ENCODE measurements at regions not wholly inside any gene's neighbourhood (a gene's known extent, or its start where the extent isn't known, plus 50 kb on each side); places are given as distances from the start of the nearest gene placed in this dataset.

- TF ChIP-seq CTCF (IDR thresholded peaks at IDR 0.05; ENCODE audit: low read depth, low read length): no peak
- H3K4me3 ChIP-seq (ENCODE audit: low read depth, low read length): no peak overlapping the region
Measured at GRCh38 chr14:82501554-82501953, 967.9 kb upstream of the SEL1L start.

DNA sequence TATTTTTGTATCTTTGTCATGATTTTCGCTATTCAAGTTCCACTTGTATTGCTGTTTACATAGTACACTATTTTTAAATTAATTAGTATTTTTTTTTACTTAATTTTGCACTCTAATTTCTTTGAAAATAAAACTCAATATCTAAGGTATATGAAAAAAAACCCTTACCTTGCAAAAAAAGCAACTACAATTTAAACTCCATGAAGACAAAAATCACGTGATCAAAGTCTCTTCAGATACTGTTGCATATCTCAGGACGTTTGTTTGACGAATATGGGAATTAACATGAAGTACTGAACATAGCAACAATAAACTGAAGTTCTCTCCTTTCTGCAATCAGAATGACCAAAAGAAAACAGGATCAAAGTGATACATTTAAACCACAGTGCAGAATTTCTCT, 968.4 kb upstream of the SEL1L start:
- no peak overlapping the region for H3K4me3 ChIP-seq (ENCODE audit: low read depth, low read length)
- TF ChIP-seq CTCF (IDR thresholded peaks at IDR 0.05; ENCODE audit: low read depth, low read length): no peak

GRCh38 chr14:82504894-82505293, 971.2 kb upstream of the SEL1L start:
- H3K4me3 ChIP-seq (ENCODE audit: low read depth, low read length): no peak overlapping the region
- TF ChIP-seq CTCF (IDR thresholded peaks at IDR 0.05; ENCODE audit: low read depth, low read length): no peak

DNA sequence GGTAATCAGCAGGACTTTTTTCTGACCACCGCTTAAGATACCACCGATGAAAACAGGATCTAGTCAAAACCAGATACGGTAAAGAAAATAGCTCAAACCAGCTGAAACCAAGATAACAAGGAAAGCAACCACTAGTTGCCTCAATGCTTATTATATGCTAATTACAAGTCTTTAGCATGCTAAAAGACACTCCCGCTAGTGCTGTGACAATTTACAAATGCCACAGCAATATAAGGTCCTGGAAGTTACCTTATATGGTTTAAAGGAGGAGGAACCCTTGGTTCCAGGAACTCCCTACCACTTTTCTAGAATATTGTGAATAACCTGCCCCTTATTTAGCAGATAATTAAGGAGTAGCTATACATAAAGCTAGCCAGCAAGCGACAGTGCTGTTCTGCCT, 976.4 kb upstream of the SEL1L start:
- TF ChIP-seq CTCF (IDR thresholded peaks at IDR 0.05; ENCODE audit: low read depth, low read length): no peak

DNA sequence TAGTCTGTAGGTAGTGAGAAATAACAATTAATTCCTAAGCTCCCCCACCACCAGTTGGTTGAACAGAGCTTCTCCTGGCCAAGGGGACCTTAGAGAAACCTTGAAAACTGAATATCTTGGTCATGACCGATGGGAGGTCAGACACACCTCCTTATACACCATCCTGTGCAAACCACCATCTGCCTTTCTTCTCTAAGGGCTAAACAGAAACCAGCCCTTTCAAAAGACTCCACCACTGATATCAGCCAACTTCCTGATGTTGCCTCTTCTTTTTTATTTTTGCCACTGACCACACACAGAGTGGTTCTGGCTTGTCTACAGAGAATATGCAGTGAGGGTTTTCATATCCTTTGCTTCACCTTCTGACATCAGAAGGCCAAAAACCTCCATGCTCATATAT, 977.7 kb upstream of the SEL1L start:
- TF ChIP-seq CTCF (IDR thresholded peaks at IDR 0.05; ENCODE audit: low read depth, low read length): no peak
- no peak overlapping the region for H3K4me3 ChIP-seq (ENCODE audit: low read depth, low read length)

More for the DNA sequence above, 976.4 kb upstream of the SEL1L start:
- no peak overlapping the region for H3K4me3 ChIP-seq (ENCODE audit: low read depth, low read length)

DNA sequence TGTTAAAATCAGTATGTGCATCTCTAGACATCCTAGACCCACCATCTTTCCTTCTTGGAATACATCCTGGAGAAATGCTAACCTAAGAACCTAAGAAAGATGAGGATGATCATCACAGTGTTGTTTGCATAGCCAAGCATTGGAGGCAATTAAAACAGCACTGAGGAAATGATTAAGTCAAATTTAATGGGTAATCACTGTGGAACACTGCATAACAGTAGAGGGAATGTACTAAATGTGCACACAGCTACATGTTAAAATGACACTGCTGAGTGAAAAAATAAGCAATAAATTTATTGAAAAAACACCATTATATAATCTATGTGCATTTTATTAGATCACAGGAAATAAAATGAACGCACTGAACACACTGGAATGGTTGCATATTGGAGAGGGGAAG, 987.1 kb upstream of the SEL1L start:
- TF ChIP-seq CTCF (IDR thresholded peaks at IDR 0.05; ENCODE audit: low read depth, low read length): no peak
- no peak overlapping the region for H3K4me3 ChIP-seq (ENCODE audit: low read depth, low read length)

- no peak overlapping the region for H3K4me3 ChIP-seq (ENCODE audit: low read depth, low read length)
- no peak for TF ChIP-seq CTCF (IDR thresholded peaks at IDR 0.05; ENCODE audit: low read depth, low read length)
Measured at GRCh38 chr14:82521191-82521590, 987.5 kb upstream of the SEL1L start.

All from WI38 (cell line).